ENCODE measurements at regions not wholly inside any gene's neighbourhood (a gene's known extent, or its start where the extent isn't known, plus 50 kb on each side); places are given as distances from the start of the nearest gene placed in this dataset.

GRCh38 chr12:59839514-59839913, 243.7 kb downstream of the SLC16A7 start:
- no peak for DNase-seq (ENCODE audit: low read depth in 2 of 2)

DNA sequence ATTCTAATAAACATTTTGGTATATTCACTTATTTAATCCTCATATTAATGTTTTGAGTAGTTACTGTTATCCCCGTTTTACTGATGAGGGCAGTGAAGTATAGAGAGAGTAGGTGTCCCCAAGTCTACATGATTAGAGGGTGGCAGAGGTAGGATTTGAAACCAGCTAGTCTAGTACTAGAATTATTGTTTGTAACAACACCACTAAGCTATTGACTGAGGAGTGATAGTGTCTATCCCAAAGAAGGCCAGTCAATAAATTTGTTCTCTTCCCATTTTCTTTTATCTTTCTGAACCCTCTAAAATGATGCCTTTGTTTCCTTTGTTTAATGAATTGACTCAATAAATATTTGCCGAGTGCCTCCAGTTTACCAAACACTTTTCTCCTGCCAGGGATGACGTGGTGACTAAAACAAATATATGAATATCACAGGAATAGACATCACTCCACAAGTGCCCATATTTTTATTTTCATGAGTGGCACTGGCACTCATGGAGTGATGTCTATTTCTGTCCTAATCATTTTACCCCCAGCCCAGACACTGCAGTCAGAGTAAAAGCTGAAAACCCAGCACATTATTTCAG, 247.5 kb downstream of the SLC16A7 start:
- DNase-seq (ENCODE audit: low read depth in 2 of 2): no peak

DNA sequence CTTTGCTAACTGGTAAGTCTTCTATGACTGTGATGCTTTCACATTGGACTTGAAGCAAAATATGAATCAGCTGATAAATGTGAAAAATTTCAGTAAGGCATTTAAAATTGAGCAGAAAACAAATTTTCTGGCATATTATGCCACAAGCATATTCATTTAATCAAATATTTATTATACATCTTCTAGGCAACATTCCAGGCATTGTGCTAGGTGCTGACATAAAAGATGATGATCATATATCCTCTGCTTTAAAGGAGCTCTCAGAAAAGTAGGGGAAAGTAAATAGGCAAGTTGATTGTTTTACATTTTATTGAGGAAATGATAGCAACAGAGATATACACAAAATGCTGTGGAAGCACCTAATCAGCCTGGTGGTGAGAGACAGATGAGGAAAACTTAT, 248.9 kb downstream of the SLC16A7 start:
- DNase-seq (ENCODE audit: low read depth in 2 of 2): no peak

DNA sequence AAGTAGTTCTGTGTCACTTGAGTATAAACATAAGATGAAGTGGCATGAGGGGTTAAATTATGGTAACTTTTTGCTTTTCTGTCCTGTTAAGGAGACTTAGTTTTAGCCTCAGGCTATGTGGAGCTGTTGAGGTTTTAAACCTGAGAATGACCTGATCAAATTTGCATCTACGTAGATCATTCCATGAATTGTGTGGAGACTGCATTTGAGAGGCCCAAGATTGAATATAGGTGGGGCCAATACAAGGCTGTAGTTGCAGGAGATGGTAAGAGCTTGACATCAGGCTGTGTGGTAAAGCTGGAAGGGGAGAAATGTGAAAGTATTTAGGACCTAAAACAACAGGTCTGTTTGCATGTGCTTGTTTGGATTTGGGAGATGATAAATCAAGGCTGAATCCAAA, 249.5 kb downstream of the SLC16A7 start:
- DNase-seq (ENCODE audit: low read depth in 2 of 2): no peak

DNA sequence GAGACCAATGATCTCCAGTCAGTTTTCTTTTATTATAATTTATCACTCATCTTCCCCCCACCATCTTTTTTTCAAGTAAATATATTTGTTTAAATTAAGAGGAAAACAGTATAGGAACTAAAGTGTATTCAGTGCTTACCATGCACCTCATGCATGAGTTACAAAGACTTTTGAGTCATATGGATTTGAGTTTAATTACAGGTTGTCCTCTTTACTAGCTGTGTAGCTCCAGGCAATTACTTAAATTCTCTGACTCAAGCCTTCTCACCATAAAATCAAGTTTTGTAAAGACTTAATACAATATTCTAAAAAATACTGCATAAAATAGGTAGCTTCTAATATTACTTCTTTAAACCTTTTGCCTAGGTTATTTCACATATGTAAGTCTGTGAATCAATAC, 251.3 kb downstream of the SLC16A7 start:
- DNase-seq (ENCODE audit: low read depth in 2 of 2): no peak

DNA sequence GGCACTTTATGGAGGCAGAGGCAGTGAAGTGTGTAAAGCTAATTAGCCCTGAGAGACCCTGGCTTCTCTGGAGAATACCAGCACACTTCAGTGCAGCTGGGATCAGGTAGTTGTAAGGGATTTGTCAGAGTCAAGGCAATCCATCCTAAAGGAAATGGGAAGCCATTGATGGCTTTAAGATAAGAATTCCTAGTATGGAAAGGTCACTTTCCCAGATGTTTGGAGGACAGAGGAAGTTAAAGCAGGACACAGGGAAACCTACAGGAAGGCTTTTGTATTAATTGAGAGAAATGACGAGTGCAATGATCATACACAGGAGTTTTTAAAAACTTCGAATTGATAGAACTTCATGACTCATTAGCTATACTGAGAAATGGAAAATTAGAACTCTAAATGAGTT, 254.4 kb downstream of the SLC16A7 start:
- DNase-seq (ENCODE audit: low read depth in 2 of 2): no peak

DNA sequence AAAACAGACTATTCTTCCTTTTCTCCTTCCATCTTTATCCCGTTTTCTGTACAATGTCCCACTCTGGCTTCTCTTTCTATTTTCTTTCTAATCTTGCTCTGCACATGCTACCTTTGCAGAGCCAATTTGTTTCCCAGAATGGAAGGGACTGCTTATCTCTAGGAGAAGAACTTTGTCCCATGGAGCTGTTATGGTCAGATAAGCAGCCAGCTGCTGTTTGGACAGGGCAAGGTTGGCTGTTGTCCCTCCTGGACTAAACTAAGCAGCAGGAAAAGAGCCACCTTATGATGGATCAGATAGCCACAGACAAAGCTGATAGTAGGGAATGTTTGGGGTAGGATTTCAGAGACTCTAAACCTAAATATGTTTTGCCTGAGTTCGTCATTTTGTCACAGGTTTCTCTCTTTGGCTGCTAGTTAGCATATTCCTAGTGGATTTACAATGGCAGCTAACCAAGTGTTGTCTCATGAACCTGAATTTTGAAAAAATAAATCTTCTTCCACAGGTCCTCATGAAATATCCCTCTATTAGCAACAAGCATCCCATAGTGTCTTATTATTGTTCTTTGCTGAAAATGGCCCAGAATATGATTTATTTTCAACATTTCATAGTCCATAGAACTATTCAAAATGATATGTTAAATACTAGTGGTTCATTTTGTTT, 262.8 kb downstream of the SLC16A7 start:
- no peak for DNase-seq (ENCODE audit: low read depth in 2 of 2)

DNA sequence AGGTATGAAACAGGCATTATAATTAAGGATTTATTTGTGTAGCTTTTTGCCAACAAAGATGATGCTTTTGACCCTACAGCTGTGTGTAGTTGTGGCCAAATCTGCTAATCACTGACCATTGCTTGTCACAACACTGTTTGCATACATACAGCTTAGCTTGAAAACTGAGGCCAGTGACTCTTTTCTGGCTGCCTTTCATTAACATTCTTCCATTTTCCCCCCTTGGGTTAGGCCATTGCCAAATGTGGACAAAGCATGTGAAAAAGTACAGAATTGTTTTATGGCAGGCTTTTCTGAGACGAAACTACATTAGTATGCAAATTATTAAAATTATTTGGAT, 263.3 kb downstream of the SLC16A7 start:
- DNase-seq (ENCODE audit: low read depth in 2 of 2): no peak

DNA sequence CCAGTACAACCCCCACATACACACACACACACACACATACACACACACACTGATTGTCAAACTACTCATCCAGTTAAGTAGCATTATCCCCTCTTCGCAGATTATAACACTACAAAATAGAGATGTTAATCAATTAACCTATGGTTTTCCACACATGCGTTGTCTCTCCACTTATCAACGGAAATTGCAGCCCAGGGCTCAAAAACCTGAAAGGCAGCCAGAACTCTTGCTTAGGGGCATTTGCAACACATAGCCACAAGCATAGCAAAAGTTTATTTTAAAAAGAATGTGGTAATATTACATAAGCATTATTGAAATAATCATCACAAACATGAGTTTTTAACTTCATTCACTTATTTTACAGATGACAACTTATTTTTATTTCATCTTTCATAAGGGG, 265.8 kb downstream of the SLC16A7 start:
- DNase-seq (ENCODE audit: low read depth in 2 of 2): no peak

DNA sequence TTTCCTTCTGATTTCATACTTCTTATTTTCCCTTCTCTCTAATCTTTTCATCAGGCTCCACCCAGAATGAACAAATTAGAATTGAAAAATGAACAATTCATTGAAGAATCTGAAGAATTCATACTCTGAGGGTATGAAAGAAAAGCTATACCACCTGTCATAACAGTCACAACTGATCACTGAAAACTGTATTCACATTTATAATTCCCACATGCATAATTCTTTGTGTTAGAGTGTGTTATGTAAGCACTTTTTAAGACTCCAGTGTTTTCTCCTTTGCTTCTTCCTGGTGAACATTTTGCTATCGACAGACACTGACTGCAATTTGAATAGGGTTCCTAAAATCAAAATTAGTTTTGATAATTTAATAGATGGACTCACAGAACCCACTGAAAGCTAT, 271.2 kb downstream of the SLC16A7 start:
- no peak for DNase-seq (ENCODE audit: low read depth in 2 of 2)

DNA sequence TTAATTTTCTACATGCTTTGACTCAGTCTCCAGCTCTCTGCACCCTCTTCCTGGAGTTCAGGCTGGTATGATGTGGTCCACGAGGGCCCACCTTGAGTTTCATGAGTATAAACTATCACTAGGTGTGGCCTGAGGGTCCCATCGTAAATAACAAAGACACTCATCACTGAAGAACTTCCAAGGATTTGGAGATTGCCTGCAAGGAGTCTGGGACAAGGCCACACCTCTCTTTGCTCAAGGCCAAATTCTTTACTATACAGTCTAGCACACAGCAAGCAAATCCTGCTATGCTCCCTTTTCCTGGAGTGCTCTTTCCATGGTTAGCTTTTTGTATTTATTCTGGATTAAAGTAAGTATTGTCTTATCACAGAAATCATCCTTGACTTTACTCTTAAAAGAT, 271.9 kb downstream of the SLC16A7 start:
- DNase-seq (ENCODE audit: low read depth in 2 of 2): no peak

DNA sequence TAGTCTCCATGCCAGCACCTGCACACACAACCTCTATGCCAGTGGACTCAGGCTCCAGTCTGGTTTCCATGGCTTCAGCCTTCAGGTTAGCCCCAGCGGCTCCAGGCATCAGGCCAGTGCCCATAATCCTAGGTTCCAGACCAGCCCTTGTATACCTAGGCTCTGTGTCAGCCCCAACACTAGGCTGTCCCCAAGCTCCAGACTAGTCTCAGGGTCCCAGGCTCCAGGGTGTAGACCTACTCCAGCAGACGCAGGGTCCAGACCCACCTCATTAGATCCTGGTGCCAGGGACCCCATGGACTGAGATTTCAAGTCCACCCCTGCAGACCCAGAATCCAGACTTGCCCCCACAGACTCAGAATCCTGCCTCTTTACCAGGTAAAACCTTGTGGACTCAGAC, 275.9 kb downstream of the SLC16A7 start:
- DNase-seq (ENCODE audit: low read depth in 2 of 2): no peak

DNA sequence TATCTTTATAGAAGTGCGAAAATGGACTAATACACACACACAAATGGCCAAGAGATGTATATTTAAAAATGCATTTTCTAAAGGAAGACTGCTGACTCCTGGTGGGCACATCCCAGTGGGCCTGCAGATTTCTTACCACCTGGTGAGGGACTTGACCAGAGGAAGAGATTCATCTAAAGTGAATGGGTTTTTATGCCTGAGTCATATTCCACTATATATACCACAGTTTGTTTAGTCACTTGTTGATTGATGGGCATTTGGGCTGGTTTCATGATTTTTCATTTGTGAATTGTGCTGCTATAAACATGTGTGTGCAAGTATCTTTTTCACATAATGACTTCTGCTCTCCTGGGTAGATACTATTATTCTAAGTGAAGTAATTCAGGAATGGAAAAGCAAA, 277.3 kb downstream of the SLC16A7 start:
- DNase-seq (ENCODE audit: low read depth in 2 of 2): no peak

DNA sequence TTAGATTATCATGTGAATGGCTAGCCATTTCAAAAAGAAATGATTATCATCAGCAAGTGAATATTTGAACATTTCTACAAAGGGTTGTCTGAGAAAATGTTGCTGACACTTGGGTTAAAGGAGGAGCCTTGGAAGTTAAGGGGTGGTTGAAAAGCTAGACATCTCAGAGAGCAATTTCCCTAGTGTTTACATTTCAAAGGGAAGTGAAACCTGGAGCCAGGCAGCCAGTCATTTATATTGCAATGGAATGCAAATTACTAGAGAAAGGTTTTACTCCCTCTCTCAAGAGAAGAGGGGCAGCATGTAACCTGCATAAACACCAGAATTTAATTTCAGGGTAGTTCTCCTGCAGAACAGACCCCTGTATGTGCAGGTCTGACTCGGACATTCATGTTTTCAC, 279.0 kb downstream of the SLC16A7 start:
- DNase-seq (ENCODE audit: low read depth in 2 of 2): no peak

DNA sequence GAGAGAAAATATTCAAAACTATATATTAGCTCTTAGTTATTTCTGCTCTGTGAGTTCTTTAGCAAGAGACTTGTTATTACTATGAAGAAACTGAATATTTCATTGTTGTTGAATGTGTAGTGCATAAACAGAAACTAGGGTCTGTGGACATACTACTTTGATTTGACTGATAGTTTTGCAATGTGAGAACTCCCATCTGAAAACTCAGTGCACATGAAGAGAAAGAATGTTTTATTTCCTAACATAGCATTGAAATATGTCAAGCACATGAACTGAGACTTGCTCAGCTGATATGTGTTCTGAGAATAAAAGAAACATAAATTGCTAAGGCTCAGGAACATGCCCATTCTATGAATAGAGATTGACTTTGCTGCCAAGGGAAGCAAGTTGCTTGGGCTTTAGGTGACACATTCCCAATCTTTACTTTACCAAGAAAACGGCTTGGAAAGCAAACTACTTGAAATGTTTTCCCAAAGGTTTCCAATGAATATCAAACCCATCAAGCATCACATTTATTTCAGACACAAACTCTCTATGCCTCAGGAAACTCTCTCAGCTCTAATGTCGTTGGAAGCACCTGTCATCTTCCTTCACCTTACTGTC, 290.4 kb downstream of the SLC16A7 start:
- no peak for DNase-seq (ENCODE audit: low read depth in 2 of 2)

GRCh38 chr12:59887178-59887577, 291.3 kb downstream of the SLC16A7 start:
- DNase-seq (ENCODE audit: low read depth in 2 of 2): no peak

- no peak for DNase-seq (ENCODE audit: low read depth in 2 of 2)
These were observed 295.2 kb downstream of the SLC16A7 start for GRCh38 chr12:59890896-59891579.

- DNase-seq (ENCODE audit: low read depth in 2 of 2): no peak
These were observed 299.4 kb downstream of the SLC16A7 start for GRCh38 chr12:59895166-59895775.

GRCh38 chr12:59904874-59905521, 309.2 kb downstream of the SLC16A7 start:
- no peak for DNase-seq (ENCODE audit: low read depth in 2 of 2)

- no peak for DNase-seq (ENCODE audit: low read depth in 2 of 2)
These were observed 315.7 kb downstream of the SLC16A7 start for GRCh38 chr12:59911516-59911915.

GRCh38 chr12:59916988-59917387, 321.2 kb downstream of the SLC16A7 start:
- DNase-seq (ENCODE audit: low read depth in 2 of 2): no peak

- DNase-seq (ENCODE audit: low read depth in 2 of 2): no peak
These were observed 331.2 kb downstream of the SLC16A7 start for GRCh38 chr12:59927032-59927431.

Data from stimulated activated CD8-positive, alpha-beta memory T cell treated with anti-CD3 and anti-CD28 coated beads, Interleukin-15, amount 100 ng/mL, for 48 hours (primary cell).